Smooth muscle cell (in vitro differentiated cells): ENCODE measurements at regions not wholly inside any gene's neighbourhood (a gene's known extent, or its start where the extent isn't known, plus 50 kb on each side); places are given as distances from the start of the nearest gene placed in this dataset.

Experiments
- DNase-seq: peaks from one replicate; lab custom pipeline; 2025; ENCODE audit not compliant: unreplicated experiment; lab: John Stamatoyannopoulos, UW
- H2AFZ ChIP-seq: fragments of 200-600 bp; sonication (generic); 2 replicates; pipeline ENCODE4 v1.6.0; 2016; ENCODE audit warnings: antibody characterized with exemption, low read depth, mild to moderate bottlenecking
- H3F3A ChIP-seq: fragments of 200-600 bp; sonication (generic); 2 replicates; pipeline ENCODE4 v1.6.0; 2017; ENCODE audit warnings: antibody characterized with exemption, low read depth
- H3K27ac ChIP-seq: fragments of 200-600 bp; sonication (generic); 2 replicates; pipeline ENCODE4 v1.5.1; 2016; ENCODE audit warnings: low read depth, mild to moderate bottlenecking
- H3K27me3 ChIP-seq: fragments of 200-600 bp; sonication (generic); 2 replicates; pipeline ENCODE4 v1.6.1; 2016; ENCODE audit warnings: low read depth, mild to moderate bottlenecking
- H3K36me3 ChIP-seq: fragments of 200-600 bp; sonication (generic); 2 replicates; pipeline ENCODE4 v1.5.1; 2016; ENCODE audit warnings: low read depth
- H3K4me1 ChIP-seq: fragments of 200-600 bp; sonication (generic); 2 replicates; pipeline ENCODE4 v1.5.1; 2016; ENCODE audit warnings: low read depth
- H3K4me2 ChIP-seq: fragments of 200-600 bp; sonication (generic); 2 replicates; pipeline ENCODE4 v1.6.0; 2016; ENCODE audit warnings: mild to moderate bottlenecking
- H3K4me3 ChIP-seq: fragments of 200-600 bp; sonication (generic); 2 replicates; pipeline ENCODE4 v1.5.1; 2016; ENCODE audit warnings: mild to moderate bottlenecking
- H3K79me2 ChIP-seq: fragments of 200-600 bp; sonication (generic); 2 replicates; pipeline ENCODE4 v1.6.0; 2016; ENCODE audit warnings: low read depth, mild to moderate bottlenecking
- H3K9ac ChIP-seq: fragments of 200-600 bp; sonication (generic); 2 replicates; pipeline ENCODE4 v1.6.0; 2016; ENCODE audit warnings: low read depth
- H3K9me3 ChIP-seq: fragments of 200-600 bp; sonication (generic); replicated peaks from 2 replicates; pipeline ENCODE4 v1.5.1; 2016; ENCODE audit warnings: low read depth
- H4K20me1 ChIP-seq: fragments of 200-600 bp; sonication (generic); 2 replicates; pipeline ENCODE4 v1.6.0; 2016; ENCODE audit warnings: low read depth
- CTCF ChIP-seq: fragments of 200-600 bp; sonication (generic); IDR thresholded peaks from 2 replicates; pipeline ENCODE4 v1.5.1; 2017; ENCODE audit warnings: borderline replicate concordance, mild to moderate bottlenecking, antibody characterized with exemption; ENCODE audit not compliant: insufficient read depth, poor library complexity, severe bottlenecking
- WGBS: methylation state at CpG from one replicate; pipeline ENCODE4 v1.1.7; 2016; ENCODE audit warnings: low lambda C conversion rate; 5-methylcytosine and 5-hydroxymethylcytosine counted together

- WGBS, result 72% methylated on average over 9 of the region's 9 CpGs
- Histone ChIP-seq H3K27ac (no peak overlapping the region), H3K4me1 (no peaks in the 10 kb centered on the region), H3K79me2 (no peaks in the 10 kb centered on the region), H3K4me2 (no peak overlapping the region), H4K20me1 (no peaks in the 10 kb centered on the region), H3K36me3 (no peaks in the 10 kb centered on the region), H3K9me3 (no peaks in the 10 kb centered on the region), H2AFZ (no peak overlapping the region), H3K27me3 (peaks cover 5% of the 10 kb centered on the region), H3K9ac (no peak overlapping the region), H3K4me3 (no peak overlapping the region), H3F3A (no peaks in the 10 kb centered on the region)
- TF ChIP-seq CTCF, result no peak
- DNase-seq, result no peak
Observed at GRCh38 chr3:38969317-38970235, 82.2 kb downstream of the SCN11A start.

- Histone ChIP-seq H3F3A (no peaks in the 10 kb centered on the region), H4K20me1 (no peaks in the 10 kb centered on the region), H3K27me3 (peaks cover 5% of the 10 kb centered on the region), H2AFZ (no peak overlapping the region), H3K4me3 (no peak overlapping the region), H3K27ac (no peak overlapping the region), H3K9ac (no peak overlapping the region), H3K4me2 (no peak overlapping the region), H3K79me2 (no peaks in the 10 kb centered on the region), H3K4me1 (no peaks in the 10 kb centered on the region), H3K36me3 (no peaks in the 10 kb centered on the region), H3K9me3 (no peaks in the 10 kb centered on the region)
- 91% methylated on average over 2 of the region's 2 CpGs for WGBS
- no peak for DNase-seq
- no peak for TF ChIP-seq CTCF
Observed at GRCh38 chr3:38968891-38969290, 82.9 kb downstream of the SCN11A start.

GRCh38 chr3:38968403-38968802 lies 83.3 kb downstream of the SCN11A start:
- no peaks in the 10 kb centered on the region for H3K4me1 ChIP-seq
- WGBS, result 84% methylated on average over 4 of the region's 4 CpGs
- TF ChIP-seq CTCF, result no peak
- peaks cover 5% of the 10 kb centered on the region for H3K27me3 ChIP-seq
- no peak for DNase-seq
- H3K27ac ChIP-seq, result no peak overlapping the region
- no peaks in the 10 kb centered on the region for H3K9me3 ChIP-seq
- no peaks in the 10 kb centered on the region for H3F3A ChIP-seq
- H3K36me3 ChIP-seq, result no peaks in the 10 kb centered on the region
- H4K20me1 ChIP-seq, result no peaks in the 10 kb centered on the region
- no peak overlapping the region for H3K9ac ChIP-seq
- H3K4me2 ChIP-seq, result no peak overlapping the region
- no peak overlapping the region for H2AFZ ChIP-seq
- no peaks in the 10 kb centered on the region for H3K79me2 ChIP-seq
- no peak overlapping the region for H3K4me3 ChIP-seq

- WGBS, result 90% methylated on average over 1 of the region's 1 CpG
- H3K79me2 ChIP-seq, result no peaks in the 10 kb centered on the region
- no peak for DNase-seq
- H3K4me3 ChIP-seq, result no peak overlapping the region
- no peaks in the 10 kb centered on the region for H3K36me3 ChIP-seq
- no peak overlapping the region for H3K4me2 ChIP-seq
- TF ChIP-seq CTCF, result no peak
- no peak overlapping the region for H3K9ac ChIP-seq
- peaks cover 5% of the 10 kb centered on the region for H3K27me3 ChIP-seq
- no peaks in the 10 kb centered on the region for H4K20me1 ChIP-seq
- H2AFZ ChIP-seq, result no peak overlapping the region
- H3K9me3 ChIP-seq, result no peaks in the 10 kb centered on the region
- no peak overlapping the region for H3K27ac ChIP-seq
- H3F3A ChIP-seq, result no peaks in the 10 kb centered on the region
- no peaks in the 10 kb centered on the region for H3K4me1 ChIP-seq
Observed at GRCh38 chr3:38967693-38967989, 84.1 kb downstream of the SCN11A start.
